ENCODE measurements at regions not wholly inside any gene's neighbourhood (a gene's known extent, or its start where the extent isn't known, plus 50 kb on each side); places are given as distances from the start of the nearest gene placed in this dataset.
"Not testable (repeated sequence)": the region's sequence is repeated elsewhere in the genome, so short reads cannot be mapped to it uniquely, and the experiment has no call there.

DNA sequence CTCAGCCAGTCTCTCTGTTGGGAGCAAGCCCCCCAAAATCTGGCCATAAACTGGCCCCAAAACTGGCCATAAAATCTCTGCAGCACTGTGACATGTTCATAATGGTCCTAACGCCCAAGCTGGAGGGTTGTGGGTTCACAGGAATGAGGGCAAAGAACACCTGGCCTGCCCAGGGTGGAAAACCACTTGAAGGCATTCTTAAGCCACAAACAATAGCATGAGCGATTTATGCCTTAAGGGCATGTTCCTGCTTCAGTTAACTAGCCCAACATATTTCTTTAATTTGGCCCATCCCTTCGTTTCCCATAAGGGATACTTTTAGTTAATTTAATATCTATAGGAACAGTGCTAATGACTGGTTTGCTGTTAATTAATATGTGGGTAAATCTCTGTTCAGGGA is 205.8 kb downstream of the ALG10 start:
- DNase-seq, result not testable (repeated sequence)

DNA sequence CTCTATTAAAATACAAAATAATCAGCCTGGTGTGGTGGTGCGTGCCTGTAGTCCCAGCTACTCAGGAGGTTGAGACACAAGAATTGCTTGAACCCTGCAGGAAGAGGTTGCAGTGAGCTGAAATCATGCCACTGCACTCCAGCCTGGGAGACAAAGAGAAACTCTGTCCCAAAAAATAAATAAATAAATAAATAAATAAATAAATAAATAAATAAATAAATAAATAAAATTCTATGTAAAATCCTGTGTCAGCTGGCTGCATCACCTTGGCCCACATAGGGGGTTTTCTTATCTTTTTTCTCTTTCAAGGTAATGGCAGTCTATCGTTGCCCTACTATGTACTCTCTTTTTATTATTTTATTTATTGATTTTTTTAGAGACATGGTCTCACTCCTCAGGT is 206.7 kb downstream of the ALG10 start:
- not testable (repeated sequence) for DNase-seq

DNA sequence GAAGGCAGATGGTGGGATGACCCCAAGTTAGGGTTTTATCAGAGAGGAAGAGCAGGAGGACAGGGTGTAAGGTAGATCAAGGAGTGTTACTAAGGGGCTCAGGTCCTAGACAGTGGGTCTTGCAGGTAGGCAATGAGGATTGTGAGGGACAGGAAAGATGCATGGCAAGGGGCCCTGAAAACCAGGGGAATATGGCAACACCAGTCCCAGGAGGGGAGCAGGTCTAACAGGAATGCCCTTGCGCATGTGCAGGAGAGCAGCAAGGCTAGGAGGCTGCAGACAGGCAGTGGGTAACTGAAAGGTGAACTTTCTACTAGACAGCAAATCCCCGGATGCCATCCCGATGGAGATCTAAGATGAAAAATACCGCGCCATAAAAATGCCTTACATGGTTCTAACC is 211.3 kb downstream of the ALG10 start:
- DNase-seq, result no peak

DNA sequence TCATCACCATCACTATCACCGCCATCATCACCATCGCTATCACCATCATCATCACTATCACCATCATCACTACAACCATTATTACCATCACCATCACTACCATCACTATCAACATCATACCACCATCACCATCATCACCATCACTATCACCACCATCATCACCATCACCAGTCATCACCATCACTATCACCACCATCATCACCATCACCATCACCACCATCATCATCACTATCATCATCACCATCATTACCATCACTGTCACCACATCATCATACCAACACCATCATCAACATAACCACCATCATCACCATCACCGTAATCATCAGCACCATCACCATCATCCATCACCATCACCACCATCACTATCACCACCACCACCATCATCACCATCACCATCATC is 213.8 kb downstream of the ALG10 start:
- DNase-seq, result no peak

DNA sequence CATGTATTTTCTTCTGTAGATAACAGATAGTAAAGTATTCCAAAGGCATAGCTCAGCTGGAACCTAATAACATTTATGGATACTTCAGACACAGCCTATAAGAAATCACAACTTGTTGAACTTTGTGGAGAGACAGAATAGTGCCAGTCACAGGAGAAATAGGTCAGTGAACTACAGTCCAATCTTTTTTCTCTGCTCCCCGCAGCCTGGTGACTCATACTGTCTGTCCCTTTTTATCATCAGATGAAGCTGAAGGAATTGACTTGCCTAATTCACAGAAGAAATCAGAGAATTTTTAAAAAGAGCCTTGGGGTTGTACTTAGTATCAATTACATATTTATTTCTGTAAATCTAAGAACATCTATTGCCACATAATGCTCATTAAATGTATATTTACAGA is 222.3 kb downstream of the ALG10 start:
- DNase-seq, result no peak

DNA sequence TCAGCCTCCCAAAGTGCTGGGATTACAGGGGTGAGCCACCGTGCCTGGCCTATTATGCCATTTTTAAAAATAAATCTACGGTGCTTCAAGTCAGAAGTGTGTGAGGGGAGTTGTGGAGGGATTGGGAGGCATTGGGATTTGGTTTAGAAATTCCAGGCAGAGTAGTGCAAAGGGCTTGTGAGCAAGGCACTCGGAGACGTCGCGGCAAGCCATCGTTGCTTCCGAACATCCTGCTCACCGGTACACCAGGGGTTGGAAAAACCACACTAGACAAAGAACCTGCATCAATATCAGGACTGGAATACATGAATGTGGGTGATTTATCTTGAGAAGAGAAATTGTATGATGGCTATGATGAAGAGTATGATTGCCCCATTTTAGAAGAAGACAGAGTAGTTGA is 227.0 kb downstream of the ALG10 start:
- DNase-seq, result no peak

DNA sequence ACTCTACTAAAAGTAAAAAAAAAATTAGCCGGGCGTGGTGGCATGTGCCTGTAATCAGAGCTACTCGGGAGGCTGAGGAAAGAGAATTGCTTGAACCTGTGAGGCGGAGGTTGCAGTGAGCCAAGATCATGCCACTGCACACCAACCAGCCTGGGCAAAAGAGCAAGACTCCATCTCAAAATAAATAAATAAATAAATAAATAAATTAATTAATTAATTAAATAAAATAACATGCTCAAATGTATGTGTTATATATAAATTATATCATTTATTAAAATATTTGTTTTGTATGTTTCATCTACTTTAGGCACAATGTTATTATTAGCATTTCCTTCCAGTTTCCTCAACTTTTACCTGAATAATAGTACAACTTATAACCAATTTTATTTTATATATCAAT is 229.6 kb downstream of the ALG10 start:
- not testable (repeated sequence) for DNase-seq

DNA sequence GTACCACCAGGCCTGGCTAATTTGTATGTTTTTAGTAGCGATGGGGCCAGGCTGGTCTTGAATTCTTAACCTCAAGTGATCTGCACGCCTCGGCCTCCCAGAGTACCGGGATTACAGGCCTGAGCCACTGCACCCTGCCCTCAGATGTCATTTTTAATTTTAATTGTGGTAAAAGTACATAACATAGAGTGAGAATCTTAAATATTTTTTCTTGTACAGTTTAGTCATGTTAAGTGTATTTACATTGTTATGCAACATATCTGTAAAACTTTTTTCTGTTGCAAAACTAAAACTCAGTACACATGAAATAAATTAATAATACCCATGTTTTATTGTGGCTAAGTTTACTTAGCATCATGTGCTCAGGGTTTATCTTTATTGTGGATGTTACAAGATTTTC is 231.4 kb downstream of the ALG10 start:
- no peak for DNase-seq

DNA sequence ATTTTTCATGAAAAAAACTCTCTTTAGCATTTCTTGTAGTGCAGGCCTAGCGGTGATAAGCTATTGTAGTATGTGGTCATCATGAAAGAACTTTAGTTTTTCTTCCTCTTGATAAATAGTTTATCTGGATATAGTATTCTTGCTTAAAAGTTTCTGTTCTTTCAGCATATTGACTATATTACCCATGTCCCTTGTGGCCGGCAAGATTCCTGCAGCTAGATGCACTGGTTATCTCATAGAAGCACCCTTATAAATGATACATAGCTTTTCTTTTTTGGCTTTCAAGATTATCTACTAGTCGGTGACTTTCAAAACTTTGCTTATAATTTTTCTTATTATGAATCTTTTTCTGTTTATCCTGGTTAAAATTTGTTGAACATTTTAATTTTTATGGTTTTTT is 234.8 kb downstream of the ALG10 start:
- no peak for DNase-seq

DNA sequence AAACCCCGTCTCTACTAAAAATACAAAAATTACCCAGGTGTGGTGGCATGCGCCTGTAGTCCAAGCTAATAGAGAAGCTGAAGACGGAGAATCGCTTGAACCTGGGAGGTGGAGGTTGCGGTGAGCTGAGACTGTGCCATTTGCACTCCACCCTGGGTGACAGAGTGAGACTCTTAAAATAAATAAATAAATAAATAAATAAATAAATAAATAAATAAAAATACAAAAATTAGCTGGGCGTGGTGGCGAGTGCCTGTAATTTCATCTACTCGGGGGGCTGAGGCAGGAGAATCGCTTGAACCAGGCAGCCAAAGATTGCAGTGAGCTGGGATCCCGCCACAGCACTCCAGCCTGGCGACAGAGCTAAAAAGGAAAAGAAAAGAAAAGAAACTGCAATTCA is 239.8 kb downstream of the ALG10 start:
- not testable (repeated sequence) for DNase-seq

DNA sequence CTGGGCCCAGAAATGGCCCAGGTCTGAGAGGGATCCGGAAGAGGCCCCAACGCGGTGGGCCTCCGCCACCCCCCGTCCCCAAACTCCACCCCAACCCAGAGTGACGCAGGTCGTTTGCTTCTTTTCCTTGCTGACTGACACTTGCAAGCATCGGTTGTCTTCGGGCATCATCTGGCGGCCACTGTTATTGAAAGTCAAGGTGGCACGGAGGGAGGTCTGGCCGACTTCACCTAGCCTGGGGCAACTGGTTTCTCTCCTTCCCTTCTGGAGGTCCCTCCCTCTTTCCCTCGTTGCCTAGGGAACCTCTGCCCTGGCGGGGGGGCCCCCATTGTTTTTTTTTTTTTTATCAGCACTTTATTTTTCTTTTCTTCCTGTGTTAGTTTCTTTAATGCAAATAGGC is 241.8 kb downstream of the ALG10 start:
- DNase-seq, result no peak

DNA sequence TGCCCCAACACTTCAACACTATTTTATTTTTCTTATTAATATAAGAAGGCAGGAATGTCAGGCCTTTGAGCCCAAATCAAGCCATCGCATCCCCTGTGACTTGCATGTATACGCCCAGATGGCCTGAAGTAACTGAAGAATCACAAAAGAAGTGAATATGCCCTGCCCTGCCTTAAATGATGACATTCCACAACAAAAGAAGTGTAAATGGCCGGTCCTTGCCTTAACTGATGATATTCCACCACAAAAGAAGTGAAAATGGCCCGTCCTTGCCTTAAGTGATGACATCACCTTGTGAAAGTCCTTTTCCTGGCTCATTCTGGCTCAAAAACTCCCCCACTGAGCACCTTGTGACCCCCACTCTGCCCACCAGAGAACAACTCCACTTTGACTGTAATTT is 251.4 kb downstream of the ALG10 start:
- not testable (repeated sequence) for DNase-seq

DNA sequence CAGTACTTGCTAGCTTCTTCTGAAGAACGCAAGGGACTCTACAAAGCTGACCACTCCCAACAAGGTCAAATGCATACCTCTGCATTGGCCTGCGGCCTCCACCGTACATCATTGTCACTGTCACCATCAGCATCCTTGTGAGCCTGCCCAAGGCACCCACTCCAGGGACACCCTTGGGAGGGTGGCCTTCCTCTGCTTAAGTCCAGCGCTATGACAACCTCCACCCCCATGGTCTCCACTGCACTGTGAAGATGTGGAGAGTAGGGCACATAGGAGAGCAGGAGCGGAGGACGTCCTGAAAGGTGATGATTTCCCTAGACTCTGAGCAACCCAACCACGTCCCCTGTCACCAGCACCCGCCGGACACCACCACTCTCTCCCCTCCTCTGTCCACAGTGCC is 252.8 kb downstream of the ALG10 start:
- no peak for DNase-seq

DNA sequence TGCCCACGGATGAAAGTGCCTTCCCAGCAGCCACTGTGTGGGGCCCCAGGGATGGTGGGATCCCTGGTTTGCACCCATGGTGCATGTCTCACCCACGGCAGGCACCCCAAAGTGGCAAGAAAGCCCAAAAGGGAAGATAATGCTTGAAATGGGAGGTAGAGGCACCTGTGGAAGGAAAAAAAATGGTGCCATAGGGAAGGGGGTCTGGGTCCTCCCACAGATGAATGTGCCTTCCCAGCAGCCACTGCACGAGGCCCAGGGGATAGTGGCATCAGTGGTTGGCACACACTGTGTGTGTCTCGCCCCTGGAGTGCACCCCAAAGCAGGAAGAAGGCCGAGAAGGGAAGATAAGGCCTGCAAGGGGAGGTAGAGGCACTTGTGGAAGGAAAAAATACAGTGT is 264.2 kb downstream of the ALG10 start:
- DNase-seq, result no peak

DNA sequence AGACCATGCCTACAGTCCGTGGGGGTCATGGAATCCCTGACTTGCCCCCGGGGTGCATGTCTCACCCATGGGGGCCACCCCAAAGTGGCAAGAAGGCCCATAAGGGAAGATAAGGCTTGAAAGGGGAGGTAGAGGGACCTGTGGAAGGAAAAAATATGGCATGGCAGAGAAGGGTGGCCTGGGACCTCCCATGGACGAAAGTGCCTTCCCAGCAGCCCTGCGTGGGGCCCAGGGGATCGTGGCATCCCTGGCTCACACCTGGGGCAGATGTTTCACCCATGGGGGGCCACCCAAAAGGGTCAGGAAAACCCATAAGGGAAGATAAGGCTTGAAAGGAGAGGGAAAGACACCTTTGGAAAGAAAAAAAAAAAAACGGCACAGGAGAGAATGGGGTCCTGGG is 264.6 kb downstream of the ALG10 start:
- no peak for DNase-seq

DNA sequence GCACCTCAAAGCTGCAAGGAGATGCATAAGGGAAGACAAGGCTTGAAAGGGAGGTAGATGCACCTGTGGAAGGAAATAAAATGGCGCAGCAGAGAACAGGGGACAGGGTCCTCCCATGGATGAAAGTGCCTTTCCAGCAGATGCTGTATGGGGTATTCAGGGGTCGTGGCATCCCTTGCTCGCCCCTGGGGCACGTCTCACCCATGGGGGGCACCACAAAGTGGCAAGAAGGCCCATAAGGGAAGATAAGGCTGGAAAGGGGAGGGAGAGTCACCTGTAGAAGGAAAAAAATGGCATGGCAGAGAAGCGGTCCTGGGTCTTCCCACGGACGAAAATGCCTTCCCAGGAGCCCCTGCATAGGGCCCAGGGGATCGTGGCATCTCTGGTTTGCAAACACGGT is 265.1 kb downstream of the ALG10 start:
- DNase-seq, result no peak

DNA sequence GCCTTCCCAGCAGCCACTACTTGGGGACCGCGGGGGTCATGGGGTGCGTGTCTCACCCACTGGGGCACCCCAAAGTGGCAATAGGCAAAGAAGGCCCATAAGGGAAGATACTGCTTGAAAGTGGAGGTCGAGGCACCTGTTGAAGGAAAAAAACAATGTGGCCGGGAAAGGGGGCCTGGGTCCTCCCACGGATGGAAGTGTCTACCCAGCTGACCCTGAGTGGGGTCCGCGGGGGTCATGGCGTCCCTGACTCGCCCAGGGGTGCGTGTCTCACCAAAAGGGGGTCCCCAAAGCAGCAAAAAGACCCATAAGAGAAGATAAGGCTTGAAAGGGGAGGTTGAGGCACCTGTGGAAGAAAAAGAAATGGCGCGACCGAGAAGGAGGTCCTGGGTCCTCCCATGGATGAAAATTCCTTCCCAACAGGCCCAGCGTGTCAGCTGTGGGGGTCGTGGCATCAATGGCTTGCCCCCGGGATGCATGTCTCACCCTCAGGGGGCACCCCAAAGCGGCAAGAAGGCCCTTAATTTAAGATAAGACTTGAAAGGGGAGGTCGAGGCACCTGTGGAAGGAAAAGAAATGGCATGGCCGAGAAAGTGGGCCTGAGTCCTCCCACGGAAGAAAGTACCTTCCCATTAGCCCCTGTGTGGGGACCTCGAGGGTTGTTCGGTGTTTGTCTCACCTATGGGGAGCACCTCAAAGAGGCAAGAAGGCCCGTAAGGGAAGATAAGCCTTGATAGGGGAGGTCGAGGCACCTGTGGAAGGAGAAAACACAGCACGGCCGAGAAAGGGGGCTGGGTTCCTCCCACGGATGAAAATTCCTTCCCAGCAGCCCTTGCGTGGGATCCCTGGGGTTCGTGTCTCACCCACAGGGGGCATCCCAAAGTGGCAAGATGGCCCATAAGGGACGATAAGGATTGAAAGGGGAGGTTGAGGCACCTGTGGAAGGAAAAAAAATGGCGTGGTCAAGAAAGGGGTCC is 266.0 kb downstream of the ALG10 start:
- no peak for DNase-seq

DNA sequence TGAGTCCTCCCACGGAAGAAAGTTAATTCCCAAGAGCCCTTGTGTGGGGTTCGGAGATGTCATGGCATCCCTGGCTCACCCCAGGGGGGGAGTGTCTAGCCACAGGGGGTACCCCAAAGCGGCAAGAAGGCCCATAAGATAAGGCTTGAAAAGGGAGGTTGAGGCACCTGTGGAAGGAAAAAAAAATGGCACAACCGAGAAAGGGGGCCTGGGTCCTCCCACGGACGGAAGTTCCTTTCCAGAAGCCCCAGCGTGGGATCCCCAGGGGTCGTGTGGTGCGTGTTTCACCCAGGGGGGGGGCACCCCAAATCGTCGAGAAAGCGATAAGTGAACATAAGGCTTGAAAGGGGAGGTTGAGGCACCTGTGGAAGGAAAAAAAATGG is 266.7 kb downstream of the ALG10 start:
- DNase-seq, result no peak

DNA sequence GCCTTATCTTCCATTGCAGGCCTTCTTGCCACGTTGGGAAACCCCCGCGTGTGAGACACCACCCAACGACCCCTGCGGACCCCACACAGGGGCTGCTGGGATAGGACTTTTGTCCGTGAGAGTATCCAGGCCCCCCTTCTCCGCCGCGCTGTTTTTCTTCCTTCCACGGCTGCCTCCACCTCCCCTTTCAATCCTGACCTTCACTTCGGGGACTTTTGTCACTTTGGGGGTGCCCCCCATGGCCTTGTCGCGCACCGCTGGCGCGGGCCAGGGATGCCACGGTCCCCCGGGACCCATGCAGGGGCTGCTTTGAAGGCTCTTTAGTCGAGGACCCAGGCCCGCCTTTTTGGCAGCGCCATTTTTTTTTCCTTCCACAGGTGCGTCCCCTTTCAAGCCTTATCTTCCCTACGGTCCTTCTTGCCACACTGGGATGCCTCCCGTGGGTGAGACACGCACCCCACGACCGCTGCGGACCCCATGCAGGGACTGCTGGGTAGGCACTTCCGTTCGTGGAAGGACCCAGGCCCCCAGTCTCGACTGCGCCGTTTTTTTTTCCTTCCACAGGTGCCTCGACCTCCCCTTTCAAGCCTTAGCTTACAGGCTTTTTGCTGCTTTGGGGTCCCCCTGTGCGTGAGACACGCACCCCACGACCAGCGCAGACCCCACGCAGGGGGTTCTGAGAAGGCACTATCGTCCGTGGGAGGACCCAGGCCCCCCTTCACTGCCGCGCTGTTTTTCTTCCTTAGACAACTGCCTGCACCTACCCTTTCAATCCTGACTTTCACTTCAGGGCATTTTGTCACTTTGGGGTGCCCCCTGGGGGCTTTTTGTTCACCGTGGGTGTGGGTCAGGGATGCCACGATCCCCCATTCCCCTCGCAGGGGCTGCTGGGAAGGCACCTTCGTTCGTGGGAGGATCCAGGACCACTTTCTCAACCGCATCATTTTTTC is 267.4 kb downstream of the ALG10 start:
- DNase-seq, result no peak

DNA sequence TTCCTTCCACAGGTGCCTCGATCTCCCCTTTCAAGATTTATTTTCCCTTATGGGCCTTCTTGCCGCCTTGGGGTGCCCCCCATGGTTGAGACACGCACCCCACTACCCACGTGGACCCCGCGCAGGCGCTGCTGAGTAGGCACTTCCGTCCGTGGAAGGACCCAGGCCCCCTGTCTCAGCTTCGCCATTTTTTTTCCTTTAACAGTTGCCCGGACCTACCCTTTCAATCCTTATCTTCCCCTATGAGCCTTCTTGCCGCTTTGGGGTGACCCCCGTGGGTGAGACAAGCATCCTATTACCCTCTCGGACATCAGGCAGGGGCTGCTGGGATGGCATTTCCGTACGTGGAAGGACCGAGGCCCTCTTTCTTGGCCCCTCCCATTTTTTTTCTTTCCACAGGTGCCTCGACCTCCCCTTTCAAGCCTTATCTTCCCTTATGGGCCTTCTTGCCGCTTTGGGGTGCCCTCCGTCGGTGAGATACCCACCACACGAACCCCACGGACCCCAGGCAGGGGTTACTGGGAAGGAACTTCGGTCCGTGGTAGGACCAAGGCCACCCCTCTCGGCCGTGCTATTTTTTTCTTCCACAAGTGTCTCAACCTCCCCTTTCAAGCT is 268.2 kb downstream of the ALG10 start:
- DNase-seq, result no peak

DNA sequence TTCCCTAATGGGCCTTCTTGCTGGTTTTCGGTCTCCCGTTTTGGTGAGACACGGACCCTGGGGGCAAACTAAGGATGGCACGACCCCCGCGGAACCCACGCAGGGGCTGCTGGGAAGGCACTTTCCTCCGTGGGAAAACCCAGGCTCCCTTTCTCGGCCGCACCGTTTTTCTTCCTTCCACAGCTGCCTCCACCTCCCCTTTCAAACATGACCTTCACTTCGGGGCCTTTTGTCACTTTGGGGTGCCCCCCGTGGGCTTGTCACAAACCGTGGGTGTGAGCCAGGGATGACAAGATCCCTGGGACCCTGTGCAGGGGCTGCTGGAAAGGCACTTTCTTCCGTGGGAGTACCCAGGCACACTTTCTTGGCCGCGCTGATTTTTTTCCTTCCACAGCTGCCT is 268.7 kb downstream of the ALG10 start:
- DNase-seq, result no peak

DNA sequence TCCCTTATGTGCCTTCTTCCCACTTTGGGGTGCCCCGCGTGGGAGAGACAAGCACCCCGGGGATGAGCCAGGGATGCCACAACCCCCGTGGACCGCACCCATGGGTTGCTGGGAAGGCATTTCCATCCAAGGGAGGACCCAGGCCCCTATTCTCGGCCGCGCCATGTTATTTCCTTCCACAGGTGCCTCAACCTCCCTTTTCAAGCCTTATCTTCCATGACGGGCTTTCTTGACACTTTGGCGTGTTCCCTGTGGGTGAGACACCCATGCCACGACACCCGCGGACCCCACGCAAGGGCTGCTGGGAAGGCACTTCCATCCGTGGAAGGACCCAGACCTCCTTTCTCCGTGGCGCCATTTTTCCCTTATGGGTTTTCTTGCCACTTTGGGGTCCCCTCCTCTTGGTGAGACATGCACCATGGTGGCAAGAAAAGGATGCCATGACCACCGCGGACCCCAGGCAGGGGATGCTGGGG is 269.2 kb downstream of the ALG10 start:
- no peak for DNase-seq

Measured in SW 1271 (cell line).